Adrenal gland (tissue), 9 donors: ENCODE measurements at regions not wholly inside any gene's neighbourhood (a gene's known extent, or its start where the extent isn't known, plus 50 kb on each side); places are given as distances from the start of the nearest gene placed in this dataset.

Source experiments
- DNase-seq, 7 donors: peaks; one replicate each; pipeline ENCODE4 v3.0.0-alpha.2; 2019 to 2020
- H3K27ac ChIP-seq, 5 donors: fragments of 200-600 bp; sonication (generic) in 4 of 5; 1 replicate in 3 of 5; 2 replicates in 2 of 5; pipeline versions ENCODE4 v1.5.1 to v1.8.0; 2016 to 2020; ENCODE audit warnings: mild to moderate bottlenecking in 1 of 5
- H3K27me3 ChIP-seq: fragments of 200-600 bp; 2 replicates; pipeline ENCODE4 v1.8.0; 2021
- H3K36me3 ChIP-seq, 2 donors: fragments of 200-600 bp; replicated peaks in 1 of 2; 1 replicate in 1 of 2; 2 replicates in 1 of 2; pipeline versions ENCODE4 v1.5.1 to v1.8.0; 2018 to 2022
- H3K4me1 ChIP-seq, 2 donors: fragments of 200-600 bp; replicated peaks in 1 of 2; 1 replicate in 1 of 2; 2 replicates in 1 of 2; pipeline versions ENCODE4 v1.5.1 to v1.8.0; 2018 to 2021
- H3K4me3 ChIP-seq, 4 donors: fragments of 200-600 bp; sonication (generic) in 3 of 4; one replicate each; pipeline ENCODE4 v1.5.1; 2016 to 2018
- H3K9me3 ChIP-seq, 3 donors: fragments of 200-600 bp; sonication (generic) in 1 of 3; replicated peaks in 1 of 3; 1 replicate in 2 of 3; 2 replicates in 1 of 3; pipeline versions ENCODE4 v1.5.1 to v1.8.0; 2016 to 2021
- POLR2A ChIP-seq, 2 donors: fragments of 450-650 bp; IDR thresholded peaks; one replicate each; pipeline ENCODE4 v1.6.1; 2017; ENCODE audit warnings: antibody characterized with exemption in 2 of 2, mild to moderate bottlenecking in 2 of 2, moderate library complexity in 1 of 2
- WGBS, 4 donors: extraction: QIAGEN DNeasy Blood & Tissue Kit in 2 of 4; methylation state at CpG; one replicate each; pipeline versions ENCODE4 v1.1.5 to v1.1.7; 2013 to 2017; 5-methylcytosine and 5-hydroxymethylcytosine counted together
- intact Hi-C, 2 donors: fragments of 100-400 bp; cut with DNase I; formaldehyde crosslinking; loops; one replicate each; pipeline versions ENCODE4 v1.14.1 to v1.15.0; 2022 to 2023
- TF ChIP-seq, protein P1 (sequence below), 6 experiments: fragments of 450-650 bp in 4 of 6; fragments of 200-600 bp in 2 of 6; sonication (generic) in 1 of 6; IDR thresholded peaks; 1 replicate in 5 of 6; 2 replicates in 1 of 6; pipeline versions ENCODE4 v1.5.1 to v1.8.0; 2016 to 2021; ENCODE audit warnings: antibody characterized with exemption in 6 of 6, mild to moderate bottlenecking in 2 of 6, moderate library complexity in 1 of 6
- donor health status: healthy with polysubstance abuse.
- donor health status: Bipolar disorder and iron deficiency.
- donor health status: DM: yes; HTN: yes; CAD: no.
- donor health status: DM: no; HTN: no; CAD: no.
- donor health status: DM: no; HTN: no; CAD: no.

DNA sequence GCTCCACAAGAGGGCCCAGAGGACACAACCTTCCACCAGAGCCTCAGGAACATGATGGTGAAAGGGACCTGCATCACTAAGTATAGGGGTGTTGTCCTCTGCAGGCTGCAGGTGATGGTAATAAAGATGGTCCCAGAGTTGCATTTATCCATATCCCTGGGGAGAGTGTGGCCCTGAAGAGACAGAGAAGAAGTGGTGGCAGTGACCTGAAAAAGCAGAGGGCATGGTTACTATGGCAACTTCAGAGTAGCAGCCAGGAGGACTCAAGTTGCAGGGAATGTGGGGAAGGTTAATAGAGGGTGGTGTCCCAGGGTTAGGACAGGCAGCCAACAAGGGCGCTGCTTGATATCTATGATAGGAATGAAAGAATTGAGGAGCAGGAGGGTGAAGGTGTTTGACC lies 57.1 kb downstream of the HLA-A start:
- Histone ChIP-seq H3K27ac (no peak overlapping the region), H3K36me3 (no peaks in the 10 kb centered on the region), H3K4me1 (peaks cover 0 to 3% of the 10 kb centered on the region in 2 donors), H3K9me3 (no peaks in the 10 kb centered on the region), H3K4me3 (no peak overlapping the region), H3K27me3 (no peaks in the 10 kb centered on the region)
- intact Hi-C loops: no loop called here
- 50 to 92% (median 76%) methylated on average over 1 of the region's 1 CpG for WGBS, 4 donors
- no peak for TF ChIP-seq POLR2A (IDR thresholded peaks at IDR 0.05)
- TF ChIP-seq, protein P1, sequence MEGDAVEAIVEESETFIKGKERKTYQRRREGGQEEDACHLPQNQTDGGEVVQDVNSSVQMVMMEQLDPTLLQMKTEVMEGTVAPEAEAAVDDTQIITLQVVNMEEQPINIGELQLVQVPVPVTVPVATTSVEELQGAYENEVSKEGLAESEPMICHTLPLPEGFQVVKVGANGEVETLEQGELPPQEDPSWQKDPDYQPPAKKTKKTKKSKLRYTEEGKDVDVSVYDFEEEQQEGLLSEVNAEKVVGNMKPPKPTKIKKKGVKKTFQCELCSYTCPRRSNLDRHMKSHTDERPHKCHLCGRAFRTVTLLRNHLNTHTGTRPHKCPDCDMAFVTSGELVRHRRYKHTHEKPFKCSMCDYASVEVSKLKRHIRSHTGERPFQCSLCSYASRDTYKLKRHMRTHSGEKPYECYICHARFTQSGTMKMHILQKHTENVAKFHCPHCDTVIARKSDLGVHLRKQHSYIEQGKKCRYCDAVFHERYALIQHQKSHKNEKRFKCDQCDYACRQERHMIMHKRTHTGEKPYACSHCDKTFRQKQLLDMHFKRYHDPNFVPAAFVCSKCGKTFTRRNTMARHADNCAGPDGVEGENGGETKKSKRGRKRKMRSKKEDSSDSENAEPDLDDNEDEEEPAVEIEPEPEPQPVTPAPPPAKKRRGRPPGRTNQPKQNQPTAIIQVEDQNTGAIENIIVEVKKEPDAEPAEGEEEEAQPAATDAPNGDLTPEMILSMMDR (IDR thresholded peaks at IDR 0.05): no peak
- no peak for DNase-seq

DNA sequence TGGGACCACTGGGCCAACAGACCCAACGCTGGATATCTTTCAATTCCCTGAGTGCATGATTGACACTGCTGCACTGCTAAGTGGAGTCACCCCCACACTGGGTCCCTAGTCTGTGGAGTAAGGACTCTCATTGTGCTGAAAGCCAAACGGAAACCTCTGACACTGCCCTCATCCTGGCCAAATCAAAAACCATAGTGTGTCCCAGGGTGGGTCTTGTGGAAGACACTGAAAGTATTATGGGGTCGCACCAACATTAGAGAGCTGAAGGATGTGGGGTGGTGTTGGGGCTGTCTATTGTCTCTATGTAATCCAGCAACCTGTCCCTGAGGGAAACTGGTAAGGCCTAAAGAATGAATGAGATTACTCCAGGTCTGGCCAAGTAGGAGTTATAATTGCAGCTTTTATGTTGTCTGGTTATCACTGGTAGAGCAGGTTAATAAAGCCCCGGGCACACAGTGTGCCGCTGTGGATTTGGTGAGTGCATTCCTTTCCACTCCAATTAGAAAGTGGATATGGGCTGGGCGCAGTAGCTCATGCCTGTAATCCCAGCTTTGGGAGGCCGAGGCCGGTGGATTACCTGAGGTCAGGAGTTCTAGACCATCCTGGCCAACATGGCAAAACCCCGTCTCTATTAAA lies 57.9 kb downstream of the HLA-A start:
- H3K4me3 ChIP-seq: no peak overlapping the region
- WGBS, 4 donors: 76 to 94% (median 86%) methylated on average over 8 to 9 of the region's 9 CpGs
- DNase-seq: no peak

DNA sequence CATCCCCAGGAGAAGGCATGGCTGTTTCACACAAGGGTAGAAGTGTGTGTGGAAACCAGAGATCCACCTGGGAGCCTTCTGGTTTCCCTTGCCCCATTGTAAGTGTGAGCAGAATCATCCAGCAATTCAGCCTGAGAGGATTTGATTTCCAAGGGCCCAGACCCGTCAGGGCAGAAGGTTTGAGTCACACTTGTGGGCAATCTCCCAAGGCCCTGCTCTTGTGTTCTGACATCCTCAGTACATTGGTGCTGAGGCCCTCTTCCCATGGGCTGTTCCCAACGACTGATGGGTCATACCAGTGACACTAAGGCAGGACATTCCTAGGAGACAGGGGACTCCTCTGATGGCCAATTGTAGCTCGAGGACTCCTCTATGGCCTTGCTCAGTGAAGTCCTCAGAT lies 58.2 kb upstream of the POLR1H start:
- 38 to 46% (median 39%) methylated on average over 1 to 3 of the region's 3 CpGs for WGBS, 4 donors
- peak; percentile 74 to 90 (median 89) for DNase-seq
- TF ChIP-seq, protein P1 (IDR thresholded peaks at IDR 0.05): no peak
- Histone ChIP-seq H3K36me3 (no peaks in the 10 kb centered on the region), H3K27me3 (no peaks in the 10 kb centered on the region), H3K4me1 (peaks cover 7 to 12% of the 10 kb centered on the region in 2 donors), H3K9me3 (no peaks in the 10 kb centered on the region), H3K27ac (peak overlapping the region in 2 of 5 donors; percentile 6 to 9), H3K4me3 (no peak overlapping the region)
- intact Hi-C loops: no loop called here

More for the DNA sequence above, 57.9 kb downstream of the HLA-A start:
- no peaks in the 10 kb centered on the region for H3K9me3 ChIP-seq
- peaks cover 0 to 3% of the 10 kb centered on the region in 2 donors for H3K4me1 ChIP-seq
- H3K27me3 ChIP-seq: no peaks in the 10 kb centered on the region
- no peak for TF ChIP-seq POLR2A (IDR thresholded peaks at IDR 0.05)
- TF ChIP-seq, protein P1 (IDR thresholded peaks at IDR 0.05): no peak
- no peak overlapping the region for H3K27ac ChIP-seq
- intact Hi-C loops: no loop called here
- H3K36me3 ChIP-seq: no peaks in the 10 kb centered on the region

DNA sequence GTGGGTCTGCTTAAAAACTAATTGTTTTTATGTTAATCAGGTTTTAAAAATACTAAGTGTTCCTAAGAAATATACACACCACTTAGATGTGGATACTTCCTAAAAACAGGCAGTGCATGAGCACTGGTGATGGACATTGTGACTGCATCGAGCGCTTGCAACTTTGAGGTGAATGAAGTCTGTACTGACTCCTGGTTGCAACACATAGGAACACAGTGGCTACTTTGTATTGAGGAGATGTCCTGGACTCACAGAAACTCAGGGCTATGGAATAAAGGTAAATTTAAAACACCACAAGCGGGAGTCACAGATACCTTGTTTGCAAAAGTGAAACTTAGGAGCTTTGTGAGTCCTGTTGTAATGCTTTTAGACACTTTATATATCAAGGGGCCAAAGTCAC lies 55.6 kb upstream of the POLR1H start:
- TF ChIP-seq, protein P1 (IDR thresholded peaks at IDR 0.05): no peak
- TF ChIP-seq POLR2A (IDR thresholded peaks at IDR 0.05): no peak
- 95 to 98% (median 96%) methylated on average over 3 of the region's 3 CpGs for WGBS, 4 donors
- no peaks in the 10 kb centered on the region for H3K27me3 ChIP-seq
- H3K27ac ChIP-seq: no peak overlapping the region
- no peaks in the 10 kb centered on the region for H3K36me3 ChIP-seq
- H3K9me3 ChIP-seq: no peaks in the 10 kb centered on the region
- intact Hi-C loops: no loop called here
- peaks cover 7 to 12% of the 10 kb centered on the region in 2 donors for H3K4me1 ChIP-seq
- H3K4me3 ChIP-seq: no peak overlapping the region
- DNase-seq: no peak
